H1 (cell line): ENCODE measurements at regions not wholly inside any gene's neighbourhood (a gene's known extent, or its start where the extent isn't known, plus 50 kb on each side); places are given as distances from the start of the nearest gene placed in this dataset.
A peak's percentile ranks its signal among the peaks of the same experiment; 100 is the strongest.

Source experiments
- CTCF ChIA-PET: fragments of 300-600 bp; sonication (Branson Sonifier 250); formaldehyde crosslinking; loops from one replicate; lab custom pipeline; 2021; ENCODE audit not compliant: partially characterized antibody; lab: Charles Lee
- POLR2A ChIA-PET: fragments of 300-600 bp; sonication (Branson Sonifier 250); formaldehyde crosslinking; loops from one replicate; lab custom pipeline; 2021; ENCODE audit warnings: inconsistent platforms; ENCODE audit not compliant: partially characterized antibody; lab: Charles Lee
- DNase-seq, 2 experiments: peaks; one replicate each; pipeline versions ENCODE4 v3.0.0 to v3.0.0-alpha.2; 2010 to 2022; ENCODE audit warnings: low spot score in 2 of 2, low read depth in 1 of 2, mixed read lengths in 1 of 2
- FAIRE-seq: peaks from 2 replicates; lab custom pipeline; 2011; peaks lifted over from hg19 to GRCh38; lab: Jason Lieb, UNC
- H2AFZ ChIP-seq: 2 replicates; pipeline ENCODE4 v1.8.1; 2012; ENCODE audit warnings: low read length, inconsistent platforms
- H2AK5ac ChIP-seq: 2 replicates; pipeline ENCODE4 v1.6.1; 2013; ENCODE audit warnings: low read depth, low read length
- H2BK120ac ChIP-seq: replicated peaks from 2 replicates; pipeline ENCODE3; 2013; ENCODE audit warnings: low read depth, low read length, inconsistent platforms
- H2BK12ac ChIP-seq: 2 replicates; pipeline ENCODE4 v1.6.1; 2013; ENCODE audit warnings: low read depth, low read length
- H2BK15ac ChIP-seq: 2 replicates; pipeline ENCODE4 v1.6.1; 2013; ENCODE audit warnings: low read length
- H2BK20ac ChIP-seq: 2 replicates; pipeline ENCODE4 v1.6.1; 2013; ENCODE audit warnings: low read length
- H2BK5ac ChIP-seq: 2 replicates; pipeline ENCODE4 v1.6.1; 2013; ENCODE audit warnings: low read depth, low read length
- H3K14ac ChIP-seq: 2 replicates; pipeline ENCODE4 v1.6.1; 2013; ENCODE audit warnings: inconsistent platforms; ENCODE audit not compliant: insufficient read length
- H3K18ac ChIP-seq: 2 replicates; pipeline ENCODE4 v1.6.1; 2013; ENCODE audit warnings: low read length; ENCODE audit errors: extremely low read depth
- H3K23ac ChIP-seq: 2 replicates; pipeline ENCODE4 v1.6.1; 2013; ENCODE audit warnings: inconsistent platforms; ENCODE audit not compliant: insufficient read length
- H3K23me2 ChIP-seq: 2 replicates; pipeline ENCODE4 v1.6.1; 2013; ENCODE audit warnings: low read depth, low read length
- H3K27ac ChIP-seq: 2 replicates; pipeline ENCODE4 v1.6.1; 2011; ENCODE audit warnings: low read depth, low read length, inconsistent platforms
- H3K27me3 ChIP-seq, 4 experiments: replicated peaks in 1 of 4; 1 replicate in 1 of 4; 2 replicates in 3 of 4; pipeline versions ENCODE4 v1.6.1 to v1.8.1; 2011 to 2013; ENCODE audit warnings: low read length in 3 of 4, mild to moderate bottlenecking in 3 of 4, inconsistent platforms in 2 of 4, mixed read lengths in 2 of 4, moderate library complexity in 1 of 4; ENCODE audit not compliant: control insufficient read depth in 3 of 4, insufficient read depth in 3 of 4; ENCODE audit errors: extremely low read depth in 1 of 4
- H3K36me3 ChIP-seq, 4 experiments: 2 replicates each; pipeline versions ENCODE4 v1.6.1 to v1.8.1; 2011 to 2013; ENCODE audit warnings: mild to moderate bottlenecking in 4 of 4, low read length in 3 of 4, moderate library complexity in 2 of 4, control low read depth in 1 of 4, inconsistent platforms in 1 of 4; ENCODE audit not compliant: insufficient read depth in 4 of 4, control insufficient read depth in 2 of 4
- H3K4ac ChIP-seq: replicated peaks from 2 replicates; pipeline ENCODE3; 2013; ENCODE audit warnings: low read length, low read depth, mixed read lengths, inconsistent platforms; ENCODE audit not compliant: insufficient read length
- H3K4me1 ChIP-seq, 4 experiments: replicated peaks in 1 of 4; 1 replicate in 1 of 4; 2 replicates in 3 of 4; pipeline versions ENCODE4 v1.6.1 to v1.8.1; 2011 to 2013; ENCODE audit warnings: low read length in 3 of 4, inconsistent platforms in 2 of 4, mixed read lengths in 1 of 4; ENCODE audit not compliant: insufficient read depth in 4 of 4, control insufficient read depth in 3 of 4
- H3K4me2 ChIP-seq, 2 experiments: 2 replicates each; pipeline versions ENCODE4 v1.6.1 to v1.8.1; 2011 to 2013; ENCODE audit warnings: low read depth in 2 of 2, low read length in 2 of 2, control low read depth in 1 of 2, inconsistent platforms in 1 of 2, mild to moderate bottlenecking in 1 of 2; ENCODE audit not compliant: insufficient read depth in 1 of 2
- H3K4me3 ChIP-seq, 4 experiments: fragments of 200-600, 300-600 bp in 1 of 4; sonication (generic), shearing (Covaris generic), sonication (Bioruptor Twin) in 1 of 4; 2 replicates each; pipeline versions ENCODE4 v1.5.1 to v1.8.1; 2011 to 2016; ENCODE audit warnings: low read length in 4 of 4, low read depth in 3 of 4, control low read depth in 2 of 4, inconsistent platforms in 2 of 4, mild to moderate bottlenecking in 2 of 4, mixed read lengths in 1 of 4, moderate library complexity in 1 of 4; ENCODE audit not compliant: insufficient read depth in 2 of 4; ENCODE audit errors: extremely low read depth in 1 of 4
- H3K56ac ChIP-seq: replicated peaks from 2 replicates; pipeline ENCODE3; 2013; ENCODE audit warnings: low read depth, mild to moderate bottlenecking, mixed read lengths, low read length, inconsistent platforms; ENCODE audit not compliant: insufficient read length
- H3K79me1 ChIP-seq: 2 replicates; pipeline ENCODE4 v1.6.1; 2013; ENCODE audit warnings: low read depth, low read length, control low read depth
- H3K79me2 ChIP-seq, 2 experiments: 2 replicates each; pipeline versions ENCODE4 v1.6.1 to v1.8.1; 2012 to 2013; ENCODE audit warnings: low read length in 2 of 2, mild to moderate bottlenecking in 2 of 2, inconsistent platforms in 1 of 2; ENCODE audit not compliant: insufficient read depth in 2 of 2, control insufficient read depth in 1 of 2
- H3K9ac ChIP-seq, 4 experiments: replicated peaks in 1 of 4; 1 replicate in 1 of 4; 2 replicates in 3 of 4; pipeline versions ENCODE4 v1.6.1 to v1.8.1; 2011 to 2013; ENCODE audit warnings: low read depth in 3 of 4, low read length in 3 of 4, control low read depth in 2 of 4, mild to moderate bottlenecking in 2 of 4, moderate library complexity in 2 of 4, inconsistent platforms in 1 of 4; ENCODE audit errors: extremely low read depth in 1 of 4
- H3K9me3 ChIP-seq, 2 experiments: 2 replicates each; pipeline versions ENCODE4 v1.6.1 to v1.8.1; 2012 to 2013; ENCODE audit warnings: mild to moderate bottlenecking in 2 of 2, moderate library complexity in 2 of 2, control low read depth in 1 of 2, inconsistent platforms in 1 of 2, low read depth in 1 of 2, low read length in 1 of 2, mixed read lengths in 1 of 2; ENCODE audit not compliant: insufficient read depth in 2 of 2
- H4K20me1 ChIP-seq, 2 experiments: replicated peaks in 1 of 2; 2 replicates each; pipeline versions ENCODE3 to v1.8.1; 2011 to 2013; ENCODE audit warnings: inconsistent platforms in 2 of 2, low read length in 2 of 2, mild to moderate bottlenecking in 1 of 2; ENCODE audit not compliant: insufficient read depth in 2 of 2, control insufficient read depth in 1 of 2
- H4K5ac ChIP-seq: 2 replicates; pipeline ENCODE4 v1.6.1; 2013; ENCODE audit warnings: low read length, low read depth, mixed read lengths, inconsistent platforms; ENCODE audit not compliant: insufficient read length
- H4K8ac ChIP-seq: 2 replicates; pipeline ENCODE4 v1.8.0; 2013; ENCODE audit warnings: mild to moderate bottlenecking, moderate library complexity, low read length, inconsistent platforms; ENCODE audit not compliant: insufficient read depth; ENCODE audit errors: extremely low read depth
- H4K91ac ChIP-seq: replicated peaks from 2 replicates; pipeline ENCODE3; 2013; ENCODE audit warnings: low read length, mixed read lengths, inconsistent platforms; ENCODE audit not compliant: insufficient read length
- BACH1 ChIP-seq: IDR thresholded peaks from 2 replicates; pipeline ENCODE4 v1.6.1; 2012; ENCODE audit warnings: low read length, improper control_type of control experiment
- BCL11A ChIP-seq, 2 experiments: IDR thresholded peaks; one replicate each; pipeline ENCODE4 v1.6.1; 2011; ENCODE audit warnings: low read depth in 2 of 2, low read length in 2 of 2, mild to moderate bottlenecking in 2 of 2
- EZH2 ChIP-seq: fragments of 200-600 bp; sonication (generic); IDR thresholded peaks from 2 replicates; pipeline ENCODE4 v1.7.1; 2012; ENCODE audit warnings: low read depth, mild to moderate bottlenecking, moderate library complexity, low read length, inconsistent platforms; ENCODE audit not compliant: severe bottlenecking
- MAFK ChIP-seq: IDR thresholded peaks from 2 replicates; pipeline ENCODE4 v1.6.1; 2012; ENCODE audit warnings: low read depth, mild to moderate bottlenecking, improper control_type of control experiment, low read length
- TCF12 ChIP-seq: IDR thresholded peaks from 2 replicates; pipeline ENCODE4 v1.6.1; 2011; ENCODE audit warnings: low read depth, mild to moderate bottlenecking, low read length
- WGBS, 2 experiments: shearing (Covaris generic) in 1 of 2; methylation state at CpG; one replicate each; pipeline versions ENCODE4 v1.1.6 to v1.1.7; 2013 to 2015; ENCODE audit warnings: low lambda C conversion rate in 2 of 2, mixed read lengths in 2 of 2, inconsistent platforms in 1 of 2, low coverage in 1 of 2, missing lambda C conversion rate in 1 of 2; ENCODE audit not compliant: insufficient replicate concordance in 2 of 2, insufficient coverage in 1 of 2, insufficient read length in 1 of 2; ENCODE audit errors: extremely low coverage in 1 of 2, missing lambda C conversion rate in 1 of 2; 5-methylcytosine and 5-hydroxymethylcytosine counted together

DNA sequence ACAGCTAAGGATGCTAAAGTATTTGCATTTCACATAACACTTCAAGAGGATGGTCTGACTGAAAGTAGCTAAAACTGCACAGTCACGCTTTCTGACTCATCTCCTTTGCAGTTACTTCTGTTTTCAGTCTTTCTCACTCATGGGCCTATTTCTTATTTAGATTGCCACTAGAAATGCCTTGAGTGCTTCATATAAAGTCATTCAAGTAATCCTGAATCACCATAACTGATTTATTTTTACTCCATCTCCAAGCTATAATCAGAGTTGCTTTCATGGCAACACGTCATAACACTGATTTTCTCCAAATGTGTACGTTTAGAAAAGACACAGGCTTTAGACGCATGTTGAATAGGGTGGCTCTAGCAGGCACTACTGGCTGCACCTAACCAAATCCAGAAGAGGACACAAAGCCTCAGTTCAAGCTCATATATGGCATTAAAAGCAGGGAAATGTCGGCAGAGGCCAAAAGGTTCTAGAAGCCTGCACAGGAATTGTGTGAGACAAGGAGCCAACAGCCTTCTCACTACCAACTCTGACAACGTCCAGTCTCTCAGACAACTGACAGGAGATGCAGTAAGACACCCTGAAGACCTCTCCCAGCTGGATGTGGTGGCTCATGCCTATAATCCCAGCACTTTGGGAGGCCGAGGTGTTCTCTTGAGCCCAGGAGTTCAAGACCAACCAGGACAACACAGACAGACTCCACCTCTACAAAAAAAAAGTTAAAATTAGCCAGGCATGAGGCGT, 64.1 kb upstream of the BEND6 start:
- H3K79me1 ChIP-seq = no peaks in the 10 kb centered on the region
- no peak for TF ChIP-seq TCF12
- peak; percentile 69; the same call in 1 of the 2 replicates for TF ChIP-seq MAFK
- TF ChIP-seq BACH1 = peak; percentile 90
- TF ChIP-seq EZH2 = no peak
- no peak for TF ChIP-seq BCL11A (IDR thresholded peaks at IDR 0.05; ENCODE audit: low read depth in 2 of 2, low read length in 2 of 2)
- TF ChIP-seq, all 59 proteins: peak for 2
- DNase-seq (no peak), FAIRE-seq (no peak)
- H2BK15ac ChIP-seq = no peak overlapping the region
- no peak overlapping the region for H3K9ac ChIP-seq
- H2AK5ac ChIP-seq = no peak overlapping the region
- no peaks in the 10 kb centered on the region for H3K4me1 ChIP-seq
- 0 out of 2 replicates have a peak, but pooled peaks cover 1% of the 10 kb centered on the region for H3K23me2 ChIP-seq
- H3K23ac ChIP-seq = no peak overlapping the region
- no peaks in the 10 kb centered on the region for H3K27me3 ChIP-seq
- no peak overlapping the region for H2AFZ ChIP-seq
- no peak overlapping the region for H3K56ac ChIP-seq
- H2BK12ac ChIP-seq = 0 out of 2 replicates have a peak overlapping the region, but pooled peaks have one; percentile 1
- H4K5ac ChIP-seq = no peak overlapping the region
- no peak overlapping the region for H4K91ac ChIP-seq
- H3K79me2 ChIP-seq = no peaks in the 10 kb centered on the region
- no peak overlapping the region for H3K4ac ChIP-seq
- H3K4me3 ChIP-seq = no peak overlapping the region
- H2BK20ac ChIP-seq = no peak overlapping the region
- H3K4me2 ChIP-seq = no peak overlapping the region
- no peak overlapping the region for H3K14ac ChIP-seq
- no peak overlapping the region for H2BK5ac ChIP-seq
- ChIA-PET POLR2A (interaction anchor here (0.6 kb wide), 2 partner anchors 12 to 25 kb away, joined by 3 to 4 read pairs; no protein-coding TSS in a partner anchor), CTCF (interaction anchor here (0.6 to 3.5 kb wide), 7 partner anchors 11 to 1012 kb away, joined by 3 to 29 read pairs (median 4); no protein-coding TSS in a partner anchor)
- H4K8ac ChIP-seq = no peak overlapping the region
- no peak overlapping the region for H3K18ac ChIP-seq
- H4K20me1 ChIP-seq = no peaks in the 10 kb centered on the region
- no peak overlapping the region for H2BK120ac ChIP-seq
- 90% methylated on average over 8 of the region's 8 CpGs; no CpG with 5 or more reads in 1 of the 2 experiments for WGBS, 2 experiments
- no peak overlapping the region for H3K27ac ChIP-seq
- H3K36me3 ChIP-seq = no peaks in the 10 kb centered on the region
- no peaks in the 10 kb centered on the region for H3K9me3 ChIP-seq
